Fibroblast of villous mesenchyme (primary cell): ENCODE measurements at regions not wholly inside any gene's neighbourhood (a gene's known extent, or its start where the extent isn't known, plus 50 kb on each side); places are given as distances from the start of the nearest gene placed in this dataset.

Experiments used
- DNase-seq: peaks from one replicate; pipeline ENCODE4 v3.0.0-alpha.2; 2010; ENCODE audit warnings: low read depth
- H3K4me3 ChIP-seq: 2 replicates; pipeline ENCODE4 v1.5.1; 2011; ENCODE audit warnings: low read depth, mild to moderate bottlenecking, low read length
- CTCF ChIP-seq: IDR thresholded peaks from 2 replicates; pipeline ENCODE4 v1.5.1; 2012; ENCODE audit warnings: low read depth, mild to moderate bottlenecking, low read length; ENCODE audit not compliant: insufficient read depth

- TF ChIP-seq CTCF = no peak
- no peak for DNase-seq
- no peak overlapping the region for H3K4me3 ChIP-seq
These were observed 160.5 kb upstream of the ADAMTS9 start for GRCh38 chr3:64848127-64848800.

- no peak overlapping the region for H3K4me3 ChIP-seq
- no peak for DNase-seq
- no peak for TF ChIP-seq CTCF
These were observed 156.8 kb upstream of the ADAMTS9 start for GRCh38 chr3:64844558-64844957.

- H3K4me3 ChIP-seq = no peak overlapping the region
- no peak for DNase-seq
- no peak for TF ChIP-seq CTCF
These were observed 150.4 kb upstream of the ADAMTS9 start for GRCh38 chr3:64837986-64838735.

- no peak for DNase-seq
- no peak overlapping the region for H3K4me3 ChIP-seq
- no peak for TF ChIP-seq CTCF
These were observed 149.4 kb upstream of the ADAMTS9 start for GRCh38 chr3:64837126-64837738.

GRCh38 chr3:64836097-64836496 lies 148.3 kb upstream of the ADAMTS9 start:
- no peak for DNase-seq
- no peak for TF ChIP-seq CTCF
- no peak overlapping the region for H3K4me3 ChIP-seq

- no peak overlapping the region for H3K4me3 ChIP-seq
- no peak for DNase-seq
- no peak for TF ChIP-seq CTCF
These were observed 144.3 kb upstream of the ADAMTS9 start for GRCh38 chr3:64832098-64832497.
